ENCODE measurements at regions not wholly inside any gene's neighbourhood (a gene's known extent, or its start where the extent isn't known, plus 50 kb on each side); places are given as distances from the start of the nearest gene placed in this dataset.

DNA sequence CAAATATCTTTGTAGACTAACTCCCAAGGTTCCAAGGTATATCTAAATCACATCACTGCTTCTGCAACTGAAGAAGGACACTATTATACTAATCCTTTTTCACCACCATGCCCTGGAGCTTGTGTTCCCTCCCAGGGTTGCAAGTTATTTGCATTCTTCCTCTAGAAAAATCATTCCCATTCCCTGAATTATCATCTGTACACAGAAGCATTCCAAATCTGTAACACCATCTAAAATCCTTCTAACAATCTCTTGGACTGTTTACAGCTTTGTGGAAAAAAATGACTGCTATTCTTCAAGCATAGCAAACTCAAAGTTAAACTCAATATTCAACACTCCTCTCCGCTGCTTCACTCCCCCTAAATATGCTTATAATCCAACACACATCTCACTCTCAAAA, 1570.8 kb upstream of the ADGRL3 start:
- POLR2A ChIA-PET = no interaction called here
- no TSS peak for BruUV-seq (replicated peaks)
- TF ChIP-seq RELA (IDR thresholded peaks at IDR 0.05; ENCODE audit: borderline replicate concordance, partially characterized antibody) (no peak), NFYB (IDR thresholded peaks at IDR 0.05; ENCODE audit: insufficient read depth, low read depth, low read length) (no peak), ETV6 (conservative IDR thresholded peaks at IDR 0.05 in 1 of 2, IDR thresholded peaks at IDR 0.05 in 1 of 2; ENCODE audit: borderline replicate concordance in 1 of 2, low read depth in 1 of 2) (no peak), ZZZ3 (IDR thresholded peaks at IDR 0.05; ENCODE audit: control insufficient read depth, insufficient read length, low read depth) (no peak), PML (IDR thresholded peaks at IDR 0.05; ENCODE audit: low read length) (no peak), BMI1 (IDR thresholded peaks at IDR 0.05; ENCODE audit: borderline replicate concordance) (no peak), SRF (IDR thresholded peaks at IDR 0.05; ENCODE audit: low read depth in 2 of 2, low read length in 2 of 2) (no peak), CBX5 (IDR thresholded peaks at IDR 0.05; ENCODE audit: low read depth) (no peak), RAD21 (IDR thresholded peaks at IDR 0.05; ENCODE audit: insufficient read depth, low read depth, low read length) (no peak), RELB (IDR thresholded peaks at IDR 0.05; ENCODE audit: low read depth) (no peak), NR2C2 (IDR thresholded peaks at IDR 0.05; ENCODE audit: borderline replicate concordance, control insufficient read depth, insufficient read length, low read depth) (no peak), HCFC1 (IDR thresholded peaks at IDR 0.05; ENCODE audit: low read length) (no peak), RCOR1 (conservative IDR thresholded peaks at IDR 0.05; ENCODE audit: low read depth, low read length) (no peak), TCF7 (IDR thresholded peaks at IDR 0.05; ENCODE audit: borderline replicate concordance) (no peak), BRCA1 (IDR thresholded peaks at IDR 0.05; ENCODE audit: low read depth, low read length) (no peak), CHD4 (IDR thresholded peaks at IDR 0.05) (no peak)
- TF ChIP-seq, protein P1, sequence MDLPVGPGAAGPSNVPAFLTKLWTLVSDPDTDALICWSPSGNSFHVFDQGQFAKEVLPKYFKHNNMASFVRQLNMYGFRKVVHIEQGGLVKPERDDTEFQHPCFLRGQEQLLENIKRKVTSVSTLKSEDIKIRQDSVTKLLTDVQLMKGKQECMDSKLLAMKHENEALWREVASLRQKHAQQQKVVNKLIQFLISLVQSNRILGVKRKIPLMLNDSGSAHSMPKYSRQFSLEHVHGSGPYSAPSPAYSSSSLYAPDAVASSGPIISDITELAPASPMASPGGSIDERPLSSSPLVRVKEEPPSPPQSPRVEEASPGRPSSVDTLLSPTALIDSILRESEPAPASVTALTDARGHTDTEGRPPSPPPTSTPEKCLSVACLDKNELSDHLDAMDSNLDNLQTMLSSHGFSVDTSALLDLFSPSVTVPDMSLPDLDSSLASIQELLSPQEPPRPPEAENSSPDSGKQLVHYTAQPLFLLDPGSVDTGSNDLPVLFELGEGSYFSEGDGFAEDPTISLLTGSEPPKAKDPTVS (IDR thresholded peaks at IDR 0.05; ENCODE audit: low read depth, low read length) = no peak
- Histone ChIP-seq H2AFZ (ENCODE audit: control insufficient read depth, low read depth, low read length) (no peak overlapping the region), H3K9ac (ENCODE audit: control insufficient read depth, insufficient read depth, low read length) (no peak overlapping the region), H3K27me3 (replicated peaks in 1 of 2; ENCODE audit: control insufficient read depth in 2 of 2, insufficient read depth in 2 of 2, low read length in 1 of 2) (no peaks in the 10 kb centered on the region), H4K20me1 (ENCODE audit: control insufficient read depth, insufficient read depth) (no peaks in the 10 kb centered on the region), H3K4me1 (ENCODE audit: control insufficient read depth, insufficient read depth, low read length) (no peaks in the 10 kb centered on the region), H3K9me3 (replicated peaks; ENCODE audit: control insufficient read depth, insufficient read depth, low read length) (no peaks in the 10 kb centered on the region), H3K36me3 (ENCODE audit: control insufficient read depth in 2 of 2, insufficient read depth in 2 of 2, low read length in 1 of 2) (no peaks in the 10 kb centered on the region), H3K79me2 (ENCODE audit: control insufficient read depth, insufficient read depth, low read length) (no peaks in the 10 kb centered on the region), H3K27ac (ENCODE audit: control insufficient read depth, insufficient read depth) (no peak overlapping the region), H3K4me3 (no peak overlapping the region), H3K4me2 (ENCODE audit: control insufficient read depth, insufficient read depth) (no peak overlapping the region)
- in situ Hi-C loops (cut with MboI) (no loop called here), intact Hi-C loops (cut with micrococcal nuclease; ENCODE audit: unreplicated experiment) (no loop called here)
- no peak for FAIRE-seq
- CTCF ChIA-PET = no interaction called here
- RAD21 ChIA-PET (ENCODE audit: unreplicated experiment) = no interaction called here
- SMC1A ChIA-PET (ENCODE audit: uncharacterized antibody, unreplicated experiment) = no interaction called here
- 84% methylated on average over 1 of the region's 1 CpG for WGBS (ENCODE audit: insufficient coverage, insufficient replicate concordance, low lambda C conversion rate, missing lambda C conversion rate)
- ATAC-seq = no peak
- no peak for DNase-seq (ENCODE audit: low read depth, low spot score)

All from GM12878 (cell line).